Effector memory CD4-positive, alpha-beta T cell (primary cell): ENCODE measurements at regions not wholly inside any gene's neighbourhood (a gene's known extent, or its start where the extent isn't known, plus 50 kb on each side); places are given as distances from the start of the nearest gene placed in this dataset.

Experiments used
- DNase-seq, 3 donors: peaks; one replicate each; pipeline ENCODE4 v3.0.0-alpha.2; 2020
- H3K27ac ChIP-seq: 2 replicates; pipeline ENCODE4 v1.7.0; 2013; ENCODE audit warnings: mild to moderate bottlenecking, low read length, moderate library complexity; ENCODE audit not compliant: insufficient read depth, poor library complexity, severe bottlenecking
- H3K27me3 ChIP-seq: replicated peaks from 2 replicates; pipeline ENCODE4 v1.7.0; 2013; ENCODE audit warnings: mild to moderate bottlenecking, low read length; ENCODE audit not compliant: insufficient read depth, control insufficient read depth, poor library complexity, severe bottlenecking
- H3K36me3 ChIP-seq: 2 replicates; pipeline ENCODE4 v1.7.0; 2013; ENCODE audit warnings: mild to moderate bottlenecking, low read length, moderate library complexity; ENCODE audit not compliant: control insufficient read depth, insufficient read depth
- H3K4me1 ChIP-seq: 2 replicates; pipeline ENCODE4 v1.7.0; 2013; ENCODE audit warnings: low read length, mild to moderate bottlenecking; ENCODE audit not compliant: control insufficient read depth, insufficient read depth, poor library complexity, severe bottlenecking
- H3K4me3 ChIP-seq: 2 replicates; pipeline ENCODE4 v1.7.0; 2013; ENCODE audit warnings: low read length, low read depth, mild to moderate bottlenecking; ENCODE audit not compliant: insufficient read depth, poor library complexity, severe bottlenecking
- H3K9me3 ChIP-seq: 2 replicates; pipeline ENCODE4 v1.7.0; 2013; ENCODE audit warnings: mild to moderate bottlenecking, low read length, moderate library complexity; ENCODE audit not compliant: control insufficient read depth

- Histone ChIP-seq H3K9me3 (no peaks in the 10 kb centered on the region), H3K4me1 (no peaks in the 10 kb centered on the region), H3K4me3 (no peak overlapping the region), H3K36me3 (no peaks in the 10 kb centered on the region), H3K27ac (no peak overlapping the region), H3K27me3 (no peaks in the 10 kb centered on the region)
- no peak for DNase-seq
Measured at GRCh38 chr15:95842576-95842975, 487.9 kb upstream of the NR2F2 start.

GRCh38 chr15:95843241-95843910, 487.1 kb upstream of the NR2F2 start:
- no peak overlapping the region for H3K4me3 ChIP-seq
- H3K4me1 ChIP-seq, result no peaks in the 10 kb centered on the region
- H3K36me3 ChIP-seq, result no peaks in the 10 kb centered on the region
- DNase-seq, result no peak
- no peaks in the 10 kb centered on the region for H3K27me3 ChIP-seq
- no peaks in the 10 kb centered on the region for H3K9me3 ChIP-seq
- H3K27ac ChIP-seq, result no peak overlapping the region

- H3K27ac ChIP-seq, result no peak overlapping the region
- no peaks in the 10 kb centered on the region for H3K27me3 ChIP-seq
- no peaks in the 10 kb centered on the region for H3K9me3 ChIP-seq
- no peaks in the 10 kb centered on the region for H3K36me3 ChIP-seq
- H3K4me1 ChIP-seq, result no peaks in the 10 kb centered on the region
- no peak overlapping the region for H3K4me3 ChIP-seq
- no peak for DNase-seq
Measured at GRCh38 chr15:95845862-95846515, 484.5 kb upstream of the NR2F2 start.

GRCh38 chr15:95848126-95848525, 482.4 kb upstream of the NR2F2 start:
- Histone ChIP-seq H3K4me3 (no peak overlapping the region), H3K9me3 (no peaks in the 10 kb centered on the region), H3K27ac (no peak overlapping the region), H3K36me3 (no peaks in the 10 kb centered on the region), H3K27me3 (no peaks in the 10 kb centered on the region), H3K4me1 (no peaks in the 10 kb centered on the region)
- no peak for DNase-seq

DNA sequence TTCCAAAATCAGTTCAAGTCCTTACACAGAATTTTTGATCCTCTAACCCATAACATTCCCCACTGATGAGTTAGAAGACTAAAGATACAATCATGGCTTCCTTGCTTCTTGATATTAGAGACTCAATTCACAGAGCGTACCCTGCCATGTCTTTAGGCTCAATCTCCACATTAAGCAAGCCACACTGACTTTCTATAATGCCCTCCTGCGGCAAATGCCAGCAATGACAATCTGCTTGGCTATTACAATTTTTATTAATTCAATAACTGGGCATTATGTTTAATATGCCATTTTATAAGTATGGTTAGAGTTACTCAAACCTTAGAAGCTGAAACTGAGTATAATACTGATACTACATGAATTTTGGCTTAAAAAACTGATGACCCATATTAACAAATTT, 479.7 kb upstream of the NR2F2 start:
- no peak for DNase-seq
- H3K36me3 ChIP-seq, result no peaks in the 10 kb centered on the region
- H3K4me1 ChIP-seq, result no peaks in the 10 kb centered on the region
- H3K4me3 ChIP-seq, result no peak overlapping the region
- H3K27ac ChIP-seq, result no peak overlapping the region
- H3K27me3 ChIP-seq, result no peaks in the 10 kb centered on the region
- H3K9me3 ChIP-seq, result no peaks in the 10 kb centered on the region

DNA sequence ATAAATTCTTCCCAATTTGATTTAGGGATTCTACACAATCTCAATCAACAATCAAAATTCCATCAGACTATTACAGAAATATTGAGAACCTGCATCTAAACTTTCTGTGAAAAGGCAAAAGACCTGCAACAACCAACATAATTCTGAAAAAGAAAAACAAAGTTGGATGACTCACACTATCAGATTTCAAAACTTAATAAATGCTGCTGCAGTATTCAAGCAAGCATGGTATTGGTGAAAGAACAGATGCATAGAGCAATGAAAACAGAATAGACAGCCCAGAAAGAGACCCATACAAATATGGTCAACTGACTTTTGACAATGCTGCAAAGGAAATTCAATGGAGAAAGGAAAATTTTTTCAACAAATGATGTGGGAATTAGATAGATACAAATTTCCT, 477.1 kb upstream of the NR2F2 start:
- Histone ChIP-seq H3K36me3 (no peaks in the 10 kb centered on the region), H3K4me3 (no peak overlapping the region), H3K4me1 (no peaks in the 10 kb centered on the region), H3K9me3 (no peaks in the 10 kb centered on the region), H3K27ac (no peak overlapping the region), H3K27me3 (no peaks in the 10 kb centered on the region)
- no peak for DNase-seq

DNA sequence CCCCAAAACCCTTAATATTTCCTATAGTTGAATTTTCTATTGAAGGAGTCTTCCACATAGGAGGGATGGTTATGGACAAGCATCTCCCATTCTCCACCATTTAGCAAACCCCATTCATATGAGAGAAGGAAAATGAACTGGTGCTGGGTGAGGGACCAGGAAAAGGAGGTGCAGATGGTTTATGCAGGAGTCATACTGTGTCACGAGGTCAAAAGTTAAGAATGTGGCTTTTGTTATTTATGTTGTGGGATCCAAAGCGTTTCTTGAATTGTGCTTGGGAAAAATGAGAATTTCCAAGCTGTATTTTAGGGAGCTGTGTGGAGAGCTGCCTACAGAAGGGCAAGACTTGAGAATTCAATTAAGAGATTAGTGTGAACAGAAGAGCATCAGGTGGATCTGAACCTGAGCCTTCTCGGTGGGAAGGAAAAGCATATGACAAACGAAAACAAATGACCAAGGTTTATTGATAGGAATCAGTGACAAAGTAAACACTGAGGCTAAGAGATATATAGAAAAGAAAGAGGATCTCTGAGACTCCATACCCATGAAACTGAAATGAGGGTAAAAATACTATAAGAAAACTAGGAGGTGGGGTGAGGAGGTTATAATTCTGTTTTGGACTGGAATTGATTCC, 473.3 kb upstream of the NR2F2 start:
- Histone ChIP-seq H3K4me3 (no peak overlapping the region), H3K4me1 (no peaks in the 10 kb centered on the region), H3K27ac (no peak overlapping the region), H3K36me3 (no peaks in the 10 kb centered on the region), H3K9me3 (no peaks in the 10 kb centered on the region), H3K27me3 (no peaks in the 10 kb centered on the region)
- no peak for DNase-seq

DNA sequence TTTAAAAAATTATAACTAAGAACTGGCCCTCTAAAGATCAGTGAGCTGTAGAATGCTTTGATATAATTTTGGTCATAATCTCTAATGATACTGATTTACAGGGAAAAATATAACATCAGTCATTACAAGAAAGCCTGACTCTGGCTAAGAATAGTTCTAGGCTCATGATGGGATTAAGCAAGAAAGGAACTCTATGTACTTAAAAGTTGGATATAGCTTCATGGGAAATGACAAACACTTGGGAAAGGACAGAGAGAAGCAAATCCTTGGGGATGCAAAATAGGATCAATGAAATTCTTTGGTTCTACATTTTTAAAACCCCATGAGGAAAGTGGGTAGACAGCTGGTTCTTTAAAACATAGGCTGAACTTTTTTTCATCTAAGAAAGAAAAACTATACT, 472.7 kb upstream of the NR2F2 start:
- no peak for DNase-seq
- no peak overlapping the region for H3K27ac ChIP-seq

GRCh38 chr15:95860406-95860805, 470.1 kb upstream of the NR2F2 start:
- no peaks in the 10 kb centered on the region for H3K36me3 ChIP-seq
- no peak overlapping the region for H3K27ac ChIP-seq
- H3K9me3 ChIP-seq, result no peaks in the 10 kb centered on the region
- H3K27me3 ChIP-seq, result no peaks in the 10 kb centered on the region
- no peak for DNase-seq
- no peaks in the 10 kb centered on the region for H3K4me1 ChIP-seq
- H3K4me3 ChIP-seq, result no peak overlapping the region

More for the DNA sequence above, 472.7 kb upstream of the NR2F2 start:
- H3K4me3 ChIP-seq, result no peak overlapping the region
- H3K27me3 ChIP-seq, result no peaks in the 10 kb centered on the region
- no peaks in the 10 kb centered on the region for H3K4me1 ChIP-seq
- H3K9me3 ChIP-seq, result no peaks in the 10 kb centered on the region
- H3K36me3 ChIP-seq, result no peaks in the 10 kb centered on the region

DNA sequence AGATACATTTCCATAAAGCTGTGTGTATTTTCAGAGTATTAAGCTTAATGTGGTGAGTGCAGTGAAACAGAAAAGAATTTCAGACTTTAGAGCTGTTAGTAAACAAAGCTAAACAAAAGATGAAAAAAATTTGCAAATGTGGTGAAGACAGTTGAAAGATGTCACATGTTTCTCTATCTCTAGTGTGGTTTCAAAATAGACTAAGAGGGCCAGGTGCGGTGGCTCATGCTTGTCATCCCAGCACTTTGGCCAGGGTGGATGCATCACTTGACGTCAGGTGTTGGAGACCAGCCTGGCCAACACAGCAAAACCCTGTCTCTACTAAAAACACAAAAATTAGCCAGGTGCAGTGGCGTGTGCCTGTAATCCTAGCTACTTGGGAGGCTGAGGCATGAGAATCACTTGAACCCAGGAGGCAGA, 466.0 kb upstream of the NR2F2 start:
- Histone ChIP-seq H3K4me3 (no peak overlapping the region), H3K27me3 (no peaks in the 10 kb centered on the region), H3K36me3 (no peaks in the 10 kb centered on the region), H3K27ac (no peak overlapping the region), H3K4me1 (no peaks in the 10 kb centered on the region), H3K9me3 (no peaks in the 10 kb centered on the region)
- DNase-seq, result no peak
